Ascending aorta (tissue), 2 donors: ENCODE measurements at regions not wholly inside any gene's neighbourhood (a gene's known extent, or its start where the extent isn't known, plus 50 kb on each side); places are given as distances from the start of the nearest gene placed in this dataset.

Source experiments
- DNase-seq, 2 donors: peaks; one replicate each; pipeline ENCODE4 v3.0.0-alpha.2; 2019; ENCODE audit warnings: low spot score in 2 of 2
- H3K27ac ChIP-seq, 2 donors: fragments of 200-600 bp; sonication (generic); one replicate each; pipeline ENCODE4 v1.5.1; 2016 to 2017; ENCODE audit warnings: mild to moderate bottlenecking in 1 of 2
- H3K27me3 ChIP-seq: fragments of 200-600 bp; sonication (generic); one replicate; pipeline ENCODE4 v1.5.1; 2017
- H3K36me3 ChIP-seq, 2 donors: fragments of 200-600 bp; sonication (generic); one replicate each; pipeline ENCODE4 v1.5.1; 2016
- H3K4me1 ChIP-seq, 2 donors: fragments of 200-600 bp; sonication (generic); one replicate each; pipeline ENCODE4 v1.5.1; 2016 to 2017; ENCODE audit warnings: mild to moderate bottlenecking in 1 of 2
- H3K4me3 ChIP-seq, 2 donors: fragments of 200-600 bp; sonication (generic); one replicate each; pipeline ENCODE4 v1.5.1; 2016 to 2017; ENCODE audit warnings: mild to moderate bottlenecking in 1 of 2
- H3K9me3 ChIP-seq, 2 donors: fragments of 200-600 bp; sonication (generic); one replicate each; pipeline ENCODE4 v1.5.1; 2016
- CTCF ChIP-seq, 3 experiments: fragments of 200-600 bp in 2 of 3; fragments of 450-650 bp in 1 of 3; sonication (generic) in 2 of 3; IDR thresholded peaks; one replicate each; pipeline ENCODE4 v1.5.1; 2016 to 2019; ENCODE audit warnings: antibody characterized with exemption in 3 of 3, mild to moderate bottlenecking in 1 of 3, moderate library complexity in 1 of 3
- intact Hi-C: fragments of 100-400 bp; cut with DNase I; formaldehyde crosslinking; loops from one replicate; pipeline ENCODE4 v1.15.1; 2023

GRCh38 chr20:51190783-51191180 lies 167.9 kb upstream of the KCNG1 start:
- intact Hi-C loops, result no loop called here
- Histone ChIP-seq H3K9me3 (no peaks in the 10 kb centered on the region), H3K27ac (no peak overlapping the region), H3K4me3 (no peak overlapping the region), H3K27me3 (no peaks in the 10 kb centered on the region), H3K36me3 (no peaks in the 10 kb centered on the region), H3K4me1 (no peaks in the 10 kb centered on the region)
- TF ChIP-seq CTCF (IDR thresholded peaks at IDR 0.05), result no peak
- DNase-seq, result no peak

- Histone ChIP-seq H3K36me3 (no peaks in the 10 kb centered on the region), H3K9me3 (no peaks in the 10 kb centered on the region), H3K27me3 (no peaks in the 10 kb centered on the region), H3K4me1 (no peaks in the 10 kb centered on the region), H3K4me3 (no peak overlapping the region), H3K27ac (no peak overlapping the region)
- intact Hi-C loops, result no loop called here
- no peak for TF ChIP-seq CTCF (IDR thresholded peaks at IDR 0.05)
- DNase-seq, result no peak
Measured at GRCh38 chr20:51189814-51190782, 167.2 kb upstream of the KCNG1 start.

GRCh38 chr20:51188941-51189340 lies 166.0 kb upstream of the KCNG1 start:
- H3K27ac ChIP-seq, result no peak overlapping the region
- no peak for TF ChIP-seq CTCF (IDR thresholded peaks at IDR 0.05)
- no peaks in the 10 kb centered on the region for H3K4me1 ChIP-seq
- no peak overlapping the region for H3K4me3 ChIP-seq
- no peaks in the 10 kb centered on the region for H3K36me3 ChIP-seq
- intact Hi-C loops, result no loop called here
- no peaks in the 10 kb centered on the region for H3K27me3 ChIP-seq
- no peaks in the 10 kb centered on the region for H3K9me3 ChIP-seq
- no peak for DNase-seq

GRCh38 chr20:51187261-51187660 lies 164.4 kb upstream of the KCNG1 start:
- TF ChIP-seq CTCF (IDR thresholded peaks at IDR 0.05), result no peak
- intact Hi-C loops, result no loop called here
- H3K4me1 ChIP-seq, result no peaks in the 10 kb centered on the region
- no peak for DNase-seq
- H3K36me3 ChIP-seq, result no peaks in the 10 kb centered on the region
- no peaks in the 10 kb centered on the region for H3K27me3 ChIP-seq
- no peak overlapping the region for H3K4me3 ChIP-seq
- H3K27ac ChIP-seq, result no peak overlapping the region
- H3K9me3 ChIP-seq, result no peaks in the 10 kb centered on the region

- intact Hi-C loops, result no loop called here
- Histone ChIP-seq H3K4me1 (no peaks in the 10 kb centered on the region), H3K9me3 (no peaks in the 10 kb centered on the region), H3K36me3 (no peaks in the 10 kb centered on the region), H3K4me3 (no peak overlapping the region), H3K27me3 (no peaks in the 10 kb centered on the region), H3K27ac (no peak overlapping the region)
- DNase-seq, result no peak
- TF ChIP-seq CTCF (IDR thresholded peaks at IDR 0.05), result no peak
Measured at GRCh38 chr20:51185861-51186260, 163.0 kb upstream of the KCNG1 start.
